CD4-positive, alpha-beta T cell treated with Interferon gamma for 1 hour (primary cell): ENCODE measurements at regions not wholly inside any gene's neighbourhood (a gene's known extent, or its start where the extent isn't known, plus 50 kb on each side); places are given as distances from the start of the nearest gene placed in this dataset.

Experiments
- DNase-seq: peaks from one replicate; pipeline ENCODE4 v3.0.0-alpha.2; 2020

- DNase-seq = no peak
Measured at GRCh38 chr17:17398188-17398942, 78.4 kb upstream of the MED9 start.

- DNase-seq = no peak
Measured at GRCh38 chr17:17398943-17399926, 77.6 kb upstream of the MED9 start.

GRCh38 chr17:17400070-17400469 lies 76.7 kb upstream of the MED9 start:
- DNase-seq = no peak

DNA sequence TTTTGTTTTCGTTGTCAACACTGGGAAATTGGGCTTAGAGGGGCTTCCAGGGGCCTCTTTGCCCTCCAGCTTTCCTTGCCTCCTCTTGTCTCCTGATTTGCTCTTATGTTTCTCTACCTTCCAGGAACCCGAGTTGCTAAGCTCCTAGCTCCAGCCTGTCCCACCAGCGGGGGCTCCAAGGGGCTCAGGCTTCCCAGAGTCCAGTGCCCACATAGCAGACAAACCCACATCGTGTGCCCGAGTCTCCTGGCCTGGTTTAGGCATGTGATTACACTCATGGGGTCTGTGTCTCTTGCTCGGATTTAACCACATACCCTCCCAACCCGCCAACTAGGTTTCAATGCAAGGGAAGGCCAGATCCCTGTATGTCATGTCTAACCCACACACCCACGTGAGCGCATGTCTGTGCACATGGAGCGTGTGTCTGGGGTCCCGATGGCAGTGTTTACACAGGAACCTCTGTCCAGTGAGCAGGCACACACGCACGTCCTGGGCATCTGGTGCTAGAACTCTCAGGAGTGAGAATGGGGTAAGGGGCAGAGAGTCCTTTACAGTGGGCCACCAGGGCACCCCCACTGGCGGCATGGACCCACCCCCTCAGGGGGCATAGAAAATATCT lies 76.1 kb upstream of the MED9 start:
- DNase-seq = no peak

GRCh38 chr17:17401271-17401781 lies 75.5 kb upstream of the MED9 start:
- no peak for DNase-seq

DNA sequence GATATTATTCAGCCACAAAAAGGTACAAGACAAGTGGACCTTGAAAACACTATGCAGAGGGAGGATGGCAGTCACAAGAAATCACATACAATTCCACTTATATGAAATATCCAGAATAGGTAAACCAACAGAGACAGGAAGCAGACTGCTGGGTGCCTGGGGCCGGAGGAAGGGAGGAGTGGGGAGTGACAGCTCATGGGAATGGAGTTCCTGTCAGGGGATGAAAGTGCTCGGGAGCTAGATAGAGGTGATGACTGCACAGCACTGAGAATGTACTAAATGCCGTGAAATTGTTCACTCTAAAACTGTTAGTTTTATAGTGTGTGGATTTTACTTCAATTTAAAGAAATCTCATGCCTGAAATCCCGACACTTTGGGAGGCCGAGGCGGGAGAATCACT lies 74.2 kb upstream of the MED9 start:
- DNase-seq = no peak

GRCh38 chr17:17403065-17403464 lies 73.7 kb upstream of the MED9 start:
- no peak for DNase-seq

GRCh38 chr17:17403899-17404576 lies 72.8 kb upstream of the MED9 start:
- peak; percentile 60 for DNase-seq

DNA sequence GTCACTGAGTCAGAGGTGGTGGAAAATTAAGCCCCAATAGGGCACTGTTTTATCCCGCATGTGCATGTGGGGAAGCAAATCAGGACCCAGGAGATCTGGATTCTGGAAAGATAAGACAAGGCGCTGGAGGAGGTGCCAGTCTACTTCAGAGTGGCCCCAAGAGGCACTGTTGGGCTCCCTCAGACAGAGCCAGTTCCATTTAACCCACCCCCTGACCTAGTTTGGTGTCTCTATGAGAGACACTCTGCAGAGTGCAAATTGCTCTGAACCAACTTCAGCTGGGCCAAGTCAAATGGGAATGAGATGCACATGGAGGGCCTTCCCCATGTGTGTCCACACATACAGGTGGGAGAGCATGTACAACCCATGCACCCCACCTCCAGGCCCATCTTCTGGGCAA lies 71.1 kb upstream of the MED9 start:
- no peak for DNase-seq

DNA sequence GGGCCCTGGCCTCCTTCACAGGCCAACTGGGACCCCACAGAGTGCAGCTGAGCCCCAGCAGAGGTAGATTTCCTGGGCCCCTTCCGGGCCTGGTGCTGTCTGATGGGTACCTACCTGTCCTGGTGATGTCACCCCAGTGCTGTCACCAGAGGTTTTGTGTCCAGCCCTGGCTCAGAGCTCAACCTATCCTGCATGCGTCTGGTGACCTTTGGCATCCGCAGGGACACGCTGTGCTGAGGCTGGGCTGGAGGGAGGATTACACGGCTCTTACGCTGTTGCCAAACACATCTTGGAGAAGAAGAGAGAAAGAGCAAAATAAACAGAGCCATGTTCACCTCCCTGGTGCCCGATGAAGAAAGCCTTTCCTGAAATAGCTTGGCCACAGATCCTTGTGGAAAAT lies 70.6 kb upstream of the MED9 start:
- no peak for DNase-seq

GRCh38 chr17:17408236-17408794 lies 68.5 kb upstream of the MED9 start:
- DNase-seq = no peak

- DNase-seq = no peak
Measured at GRCh38 chr17:17410357-17410756, 66.4 kb upstream of the MED9 start.

DNA sequence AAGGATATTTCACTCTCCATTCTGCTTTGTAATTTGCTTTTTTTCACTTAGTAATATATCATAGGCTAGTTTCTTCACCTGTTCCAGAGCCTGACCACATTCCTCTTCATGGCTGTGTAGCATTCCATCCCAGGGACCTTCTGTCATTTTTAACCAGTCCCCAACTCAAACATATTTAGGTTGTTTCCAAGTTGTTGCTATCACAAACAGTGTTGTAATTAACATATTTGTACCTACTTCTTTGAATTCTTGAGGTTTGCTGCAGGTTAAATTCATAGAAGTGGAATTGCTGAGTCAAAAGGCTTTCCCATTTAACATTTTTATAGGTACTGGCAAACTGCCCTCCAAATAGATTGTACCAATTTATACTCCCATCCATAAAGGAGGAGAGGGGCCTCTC lies 65.1 kb upstream of the MED9 start:
- no peak for DNase-seq

DNA sequence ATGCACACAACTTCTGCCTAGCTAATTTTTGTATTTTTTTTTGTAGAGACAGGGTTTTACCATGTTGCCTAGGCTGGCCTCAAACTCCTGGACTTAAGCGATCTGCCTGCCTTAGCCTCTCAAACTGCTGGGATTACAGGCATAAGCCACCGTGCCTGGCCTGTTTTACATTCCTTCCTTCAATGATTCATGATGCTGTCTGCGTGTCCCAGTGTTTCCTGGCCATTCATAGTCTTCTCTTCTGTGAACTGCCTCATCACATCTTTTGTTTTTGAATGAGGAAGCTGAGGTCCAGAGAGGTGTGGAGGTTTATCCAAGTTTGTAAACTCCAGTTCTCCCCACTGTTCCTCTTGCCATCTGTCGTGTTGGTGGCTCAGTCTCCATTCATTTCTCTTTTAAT lies 64.5 kb upstream of the MED9 start:
- DNase-seq = no peak

DNA sequence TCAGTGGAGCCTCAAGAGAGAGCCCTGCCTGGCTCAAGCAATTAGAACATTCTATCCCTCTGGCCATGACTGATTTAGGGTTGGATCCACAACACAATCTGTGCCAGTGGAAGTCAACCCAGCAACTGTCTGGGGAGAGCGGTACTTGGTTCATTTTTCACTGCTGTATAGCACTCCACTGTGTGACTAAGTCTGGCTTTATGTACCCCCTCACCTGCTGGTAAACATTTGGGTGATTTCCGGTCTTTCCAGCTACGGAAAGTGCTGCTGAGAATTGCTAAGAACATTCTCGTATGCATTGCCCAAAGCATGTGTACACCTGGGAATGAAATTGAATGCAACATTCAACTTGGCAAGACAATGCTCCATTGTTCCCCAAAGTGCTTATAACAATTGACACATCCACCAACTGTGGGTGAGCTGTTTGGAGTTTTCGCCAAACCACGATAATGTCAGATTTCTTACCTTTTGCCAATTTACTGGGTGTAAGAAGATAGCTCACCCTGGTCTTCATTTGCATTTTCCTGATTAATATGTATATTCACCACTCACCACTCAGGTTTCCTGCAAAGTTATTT lies 63.5 kb upstream of the MED9 start:
- DNase-seq = no peak

DNA sequence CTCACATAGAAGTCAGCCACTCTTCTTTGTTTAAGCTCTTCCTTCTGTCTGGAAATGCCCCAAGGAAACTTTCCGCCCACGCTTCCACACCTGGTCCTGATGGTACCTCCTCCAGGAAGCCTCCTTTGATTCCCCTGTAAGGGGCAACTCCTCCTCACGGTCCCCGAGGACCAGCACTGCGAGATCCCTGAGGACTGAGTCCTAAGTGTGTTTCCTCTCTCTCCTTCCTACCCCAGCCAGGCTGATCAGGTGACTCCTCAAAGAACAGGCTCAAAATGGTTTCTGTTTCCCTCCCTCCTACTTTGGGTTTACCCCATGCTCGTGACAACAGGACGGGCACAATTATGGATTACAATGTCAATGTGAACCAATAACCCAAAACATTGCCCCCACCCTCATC lies 63.0 kb upstream of the MED9 start:
- DNase-seq = no peak

DNA sequence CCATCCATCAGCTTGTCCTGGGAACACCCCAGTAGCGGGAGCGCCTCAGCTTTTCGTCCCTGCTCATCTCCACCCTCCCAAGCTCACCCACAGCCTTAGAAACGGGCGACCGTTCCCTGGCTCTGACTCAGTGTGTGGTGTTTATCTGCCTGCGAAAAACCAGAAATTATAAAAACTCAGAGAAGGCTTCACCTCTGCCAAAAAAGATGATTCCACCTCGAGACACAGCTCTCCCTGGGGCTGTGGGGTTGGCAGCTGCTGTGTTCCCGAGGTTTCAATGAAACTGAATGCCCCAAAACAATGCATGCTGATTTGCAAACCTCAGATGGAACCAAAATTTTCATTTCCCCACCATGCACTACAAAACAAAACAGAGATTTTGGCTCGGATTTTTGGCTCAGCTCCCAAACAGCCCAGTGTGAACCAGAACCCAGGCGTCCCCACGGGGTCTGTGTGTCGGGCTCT lies 62.4 kb upstream of the MED9 start:
- DNase-seq = no peak

DNA sequence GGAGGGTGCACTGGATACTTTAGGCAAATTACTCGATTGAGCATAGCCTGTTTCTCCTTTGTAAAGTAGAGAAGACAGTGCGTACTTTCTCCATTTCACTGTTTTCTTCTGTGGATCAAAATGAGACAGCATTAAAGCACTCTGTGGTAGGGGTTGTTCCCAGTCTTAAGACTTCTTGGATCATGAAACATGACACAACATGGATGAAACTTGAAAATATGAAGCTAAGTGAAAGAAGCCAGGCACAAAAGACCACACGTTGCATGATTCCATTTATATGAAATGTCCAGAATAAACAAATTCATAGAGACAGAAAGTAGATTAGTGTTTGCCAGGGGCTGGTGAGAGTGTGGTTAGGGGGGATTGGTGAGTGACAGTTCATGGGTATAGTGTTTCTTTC lies 61.8 kb upstream of the MED9 start:
- DNase-seq = no peak

DNA sequence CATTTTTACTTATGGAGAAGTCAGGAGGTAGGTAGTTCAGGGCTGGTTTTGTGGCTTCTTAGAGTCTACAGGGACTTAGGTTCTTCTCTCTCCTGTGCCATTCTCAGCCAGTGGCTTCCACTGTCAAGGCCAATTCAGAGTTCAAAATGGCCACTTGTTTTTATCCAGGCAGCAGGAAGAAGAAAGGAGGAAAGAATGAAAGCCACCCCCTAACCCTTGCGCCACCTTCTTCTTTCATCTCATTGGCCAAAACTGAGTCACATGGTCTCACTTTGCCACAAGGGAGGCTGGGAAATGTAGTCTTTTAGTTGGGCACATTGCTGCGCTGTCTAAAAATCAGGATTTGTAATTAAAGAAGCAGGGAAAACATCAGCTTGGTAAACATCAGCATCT lies 60.8 kb upstream of the MED9 start:
- DNase-seq = peak; percentile 17

- no peak for DNase-seq
Measured at GRCh38 chr17:17416400-17417360, 60.1 kb upstream of the MED9 start.

- DNase-seq = no peak
Measured at GRCh38 chr17:17417718-17418181, 59.0 kb upstream of the MED9 start.
